Endometrium (tissue), 2 donors: ENCODE measurements at regions not wholly inside any gene's neighbourhood (a gene's known extent, or its start where the extent isn't known, plus 50 kb on each side); places are given as distances from the start of the nearest gene placed in this dataset.
"Not testable (repeated sequence)": the region's sequence is repeated elsewhere in the genome, so short reads cannot be mapped to it uniquely, and the experiment has no call there.

Experiments
- FAIRE-seq: peaks from 2 replicates; lab custom pipeline; 2012; peaks lifted over from hg19 to GRCh38; lab: Jason Lieb, UNC
- donor health status: control.
- donor health status: control.

- FAIRE-seq: not testable (repeated sequence)
These were observed 94.5 kb upstream of the NOTCH2NLA start for GRCh38 chr1:146323302-146323701.

DNA sequence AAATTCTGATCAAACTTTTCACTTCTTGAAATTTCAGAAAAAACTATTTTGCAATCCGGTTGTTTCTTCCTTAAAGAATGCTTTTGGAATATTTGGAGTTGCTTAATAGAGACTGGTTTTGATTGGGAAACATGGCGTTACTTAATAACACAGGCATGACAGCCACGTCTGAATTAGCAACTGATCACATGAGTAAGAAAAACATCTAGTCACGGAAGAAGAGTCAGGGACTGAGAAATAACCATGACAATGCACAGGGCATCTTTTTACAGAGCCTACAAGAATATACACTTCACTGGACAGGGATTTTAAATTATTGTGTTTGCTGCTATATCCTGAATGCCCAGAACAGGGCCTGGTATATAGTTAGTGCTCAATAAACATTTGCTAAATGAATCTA, 94.1 kb upstream of the NOTCH2NLA start:
- FAIRE-seq: not testable (repeated sequence)

- not testable (repeated sequence) for FAIRE-seq
These were observed 89.9 kb upstream of the NOTCH2NLA start for GRCh38 chr1:146318715-146319114.

DNA sequence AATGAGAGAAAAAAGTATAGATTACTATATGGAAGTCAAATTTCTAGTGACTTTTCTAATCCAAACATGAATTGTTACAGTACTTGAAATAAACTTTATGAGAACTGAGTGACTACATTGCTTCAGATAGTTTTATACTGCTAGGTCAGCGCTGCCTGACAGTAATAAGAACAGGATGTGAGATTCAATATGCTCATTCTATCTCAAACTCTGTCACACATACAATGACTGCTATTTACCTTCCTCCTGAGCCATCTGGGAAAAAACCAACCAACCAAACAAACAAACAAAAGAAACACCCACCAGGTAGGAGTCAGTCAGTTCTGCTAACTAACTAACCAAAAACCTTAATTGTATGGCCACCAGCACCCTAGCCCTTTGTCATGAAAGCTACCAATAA, 89.0 kb upstream of the NOTCH2NLA start:
- FAIRE-seq: not testable (repeated sequence)

- FAIRE-seq: not testable (repeated sequence)
These were observed 85.8 kb upstream of the NOTCH2NLA start for GRCh38 chr1:146314449-146315246.

GRCh38 chr1:146310579-146310978, 81.8 kb upstream of the NOTCH2NLA start:
- FAIRE-seq: not testable (repeated sequence)

DNA sequence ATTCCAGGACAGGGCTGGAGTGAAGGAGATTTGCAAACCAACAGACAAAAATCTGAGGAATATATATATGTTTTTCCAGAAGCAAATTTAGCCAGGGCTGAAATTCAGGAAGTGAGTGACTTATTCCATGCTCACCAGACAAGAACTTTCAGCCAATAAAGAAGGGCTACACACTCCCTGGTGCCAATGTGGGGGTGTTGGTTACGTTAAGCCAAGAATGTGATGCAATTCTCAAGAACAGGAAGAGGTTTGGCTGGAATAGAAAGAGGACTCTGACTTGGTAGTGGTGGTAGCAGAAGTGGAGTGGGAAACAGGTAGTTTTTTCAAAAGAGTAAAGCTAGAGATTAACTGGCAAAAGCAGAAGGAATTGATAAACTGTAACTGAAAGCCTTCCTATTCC, 80.6 kb upstream of the NOTCH2NLA start:
- not testable (repeated sequence) for FAIRE-seq

- FAIRE-seq: not testable (repeated sequence)
These were observed 80.1 kb upstream of the NOTCH2NLA start for GRCh38 chr1:146308892-146309291.

DNA sequence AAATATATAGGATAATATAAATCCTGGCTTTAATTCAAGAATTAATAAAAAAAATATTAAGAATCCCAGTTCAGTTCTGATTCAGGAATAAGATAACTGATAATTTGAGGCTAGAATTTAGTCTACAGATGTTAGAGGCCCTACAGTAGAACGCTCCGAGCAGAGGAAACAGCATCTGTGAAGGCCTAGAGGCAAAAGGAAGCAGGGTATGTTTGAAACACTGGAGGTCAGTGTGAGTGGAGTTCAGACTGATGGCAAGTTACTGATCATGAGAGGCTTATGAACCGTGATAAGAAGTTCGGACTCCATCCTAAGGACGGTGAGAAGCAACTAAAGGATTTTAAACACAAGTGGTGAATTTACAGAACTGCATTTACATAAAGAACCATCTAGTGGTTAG, 79.3 kb upstream of the NOTCH2NLA start:
- FAIRE-seq: not testable (repeated sequence)

GRCh38 chr1:146307632-146308031, 78.8 kb upstream of the NOTCH2NLA start:
- FAIRE-seq: not testable (repeated sequence)

DNA sequence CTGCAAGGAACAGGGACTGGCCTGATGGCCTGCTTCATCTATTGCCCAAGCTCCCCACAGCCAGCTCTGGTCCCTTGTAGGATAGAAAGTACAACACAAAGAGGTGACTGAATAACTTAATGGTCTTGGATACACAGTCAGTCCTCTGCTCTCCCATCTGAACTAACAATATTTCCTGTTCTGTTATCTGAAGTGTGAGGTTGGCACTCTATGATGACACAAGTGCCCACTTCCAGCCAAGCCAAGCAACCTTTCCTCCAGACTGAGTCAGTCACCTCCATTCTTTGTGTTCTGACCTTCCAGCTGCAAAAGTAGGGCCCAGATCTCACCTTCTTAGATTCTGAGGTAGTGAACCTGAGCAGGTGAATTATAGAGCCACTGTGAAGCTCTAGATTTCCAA, 77.8 kb upstream of the NOTCH2NLA start:
- not testable (repeated sequence) for FAIRE-seq

DNA sequence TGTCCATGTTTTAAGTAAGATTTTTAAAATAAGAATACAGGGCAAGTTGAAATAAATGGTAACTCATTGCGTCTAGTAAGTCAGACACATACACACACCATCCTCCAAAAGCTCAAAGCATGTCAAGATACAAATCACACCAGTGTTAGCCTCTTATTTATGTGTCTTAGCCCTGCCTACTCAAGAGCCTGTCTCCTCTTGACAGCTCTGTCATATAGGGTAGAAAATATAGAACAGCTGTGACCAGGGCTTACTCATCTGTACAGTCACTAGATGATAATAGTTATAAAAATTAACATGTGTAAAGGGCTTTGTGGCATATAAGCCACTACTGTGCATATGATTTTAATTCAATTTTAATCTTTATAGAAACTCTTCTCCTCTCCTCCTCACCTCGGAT, 76.6 kb upstream of the NOTCH2NLA start:
- FAIRE-seq: not testable (repeated sequence)

DNA sequence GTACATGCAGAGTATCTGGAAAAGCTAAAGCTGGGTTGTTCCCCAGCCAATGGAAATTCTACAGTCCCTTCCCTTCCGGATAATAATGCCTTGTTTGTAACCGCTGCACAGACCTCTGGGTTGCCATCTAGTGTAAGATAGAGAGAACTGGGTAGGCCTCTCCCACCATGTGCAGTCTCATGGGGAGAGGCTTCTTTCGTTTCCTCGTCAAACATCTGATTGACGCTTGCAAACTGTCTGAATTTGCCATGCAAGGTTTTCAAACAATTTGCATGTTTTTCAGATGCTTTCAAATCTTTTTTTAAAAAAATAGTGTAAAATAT, 69.7 kb upstream of the NOTCH2NLA start:
- FAIRE-seq: not testable (repeated sequence)

GRCh38 chr1:146297781-146298574, 69.2 kb upstream of the NOTCH2NLA start:
- not testable (repeated sequence) for FAIRE-seq

DNA sequence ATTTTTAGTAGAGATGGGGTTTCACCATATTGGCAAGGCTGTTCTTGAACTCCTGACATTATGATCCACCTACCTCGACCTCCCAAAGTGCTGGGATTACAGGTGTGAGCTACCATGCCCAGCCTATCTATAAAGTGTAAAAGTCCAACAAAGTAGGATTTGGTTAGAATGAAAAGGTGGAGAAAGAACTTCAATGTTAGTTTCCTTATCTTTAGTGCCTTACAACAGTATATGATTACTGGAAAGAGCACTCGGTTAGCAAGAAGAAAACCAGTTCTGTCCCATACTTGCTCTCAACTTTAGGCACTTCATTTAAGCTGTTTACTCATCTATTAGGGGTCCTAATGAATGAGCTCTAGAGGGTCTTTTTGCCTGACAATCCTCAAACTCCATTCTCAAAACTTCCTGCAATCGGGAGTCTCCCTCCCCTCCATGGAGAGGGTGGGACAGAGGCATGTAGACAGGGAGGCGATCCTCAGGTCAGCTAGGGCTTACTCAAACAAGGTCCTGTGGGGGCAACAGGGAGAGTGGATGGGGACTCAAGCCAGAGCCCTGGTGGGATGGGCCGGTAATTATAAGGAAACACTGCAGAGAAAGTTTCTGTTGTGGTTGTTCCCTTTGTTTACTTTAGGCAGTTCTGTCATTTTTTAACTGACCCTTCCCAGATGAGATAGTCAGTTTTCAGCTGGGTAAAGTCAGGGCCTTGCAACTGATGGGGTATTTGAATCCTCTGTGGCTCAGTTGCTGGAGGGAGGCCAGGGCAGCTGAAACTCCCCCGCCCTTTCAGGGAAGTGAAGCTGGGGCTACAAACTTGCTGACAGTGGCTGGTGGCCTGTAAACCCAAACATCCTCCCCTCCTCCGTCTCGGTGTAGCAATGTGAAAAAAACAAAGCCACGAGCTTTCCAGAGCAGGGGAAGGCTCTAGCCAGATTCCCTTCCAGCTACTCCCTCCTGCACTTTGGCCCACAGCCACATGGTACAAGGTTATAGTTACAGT, 64.4 kb upstream of the NOTCH2NLA start:
- FAIRE-seq: peak; percentile 98

DNA sequence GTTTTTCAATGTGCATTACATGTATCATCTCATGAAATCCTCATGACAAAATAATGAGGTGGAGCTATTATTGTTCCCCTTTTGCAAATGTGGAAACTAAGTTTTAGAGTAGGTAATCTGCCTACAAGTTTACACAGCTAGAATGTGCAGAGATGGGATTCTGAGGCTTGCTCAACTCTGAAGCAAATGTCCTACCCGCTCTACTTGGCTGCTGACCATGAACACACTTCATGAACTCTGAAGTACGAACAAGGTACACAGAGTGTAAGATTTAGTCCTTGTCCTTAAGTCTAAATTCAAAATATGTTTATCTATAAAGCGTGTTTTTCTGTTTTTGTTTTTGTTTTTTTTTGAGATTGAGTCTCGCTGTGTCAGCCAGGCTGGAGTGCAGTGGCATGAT, 63.6 kb upstream of the NOTCH2NLA start:
- not testable (repeated sequence) for FAIRE-seq

GRCh38 chr1:146287881-146288280, 59.1 kb upstream of the NOTCH2NLA start:
- FAIRE-seq: not testable (repeated sequence)

DNA sequence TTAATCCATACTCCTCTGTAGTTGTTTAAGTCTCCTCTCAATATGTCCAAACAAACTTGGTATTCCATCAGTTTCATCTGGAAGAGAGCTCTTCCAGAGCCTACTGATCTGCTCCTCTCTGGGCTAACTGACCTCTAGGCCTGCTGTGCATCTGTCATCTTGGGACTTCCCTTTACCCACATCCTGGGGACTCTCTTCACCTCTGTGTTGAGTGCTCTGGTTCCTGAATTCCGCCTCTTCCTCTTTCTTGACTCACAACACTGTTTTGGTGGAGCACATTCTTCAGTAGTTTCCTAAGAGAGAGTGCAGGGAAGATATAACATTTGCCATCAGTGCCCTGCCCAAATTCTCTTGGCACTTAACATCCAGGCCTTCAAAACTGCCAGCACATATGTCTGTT, 55.9 kb upstream of the NOTCH2NLA start:
- FAIRE-seq: not testable (repeated sequence)

DNA sequence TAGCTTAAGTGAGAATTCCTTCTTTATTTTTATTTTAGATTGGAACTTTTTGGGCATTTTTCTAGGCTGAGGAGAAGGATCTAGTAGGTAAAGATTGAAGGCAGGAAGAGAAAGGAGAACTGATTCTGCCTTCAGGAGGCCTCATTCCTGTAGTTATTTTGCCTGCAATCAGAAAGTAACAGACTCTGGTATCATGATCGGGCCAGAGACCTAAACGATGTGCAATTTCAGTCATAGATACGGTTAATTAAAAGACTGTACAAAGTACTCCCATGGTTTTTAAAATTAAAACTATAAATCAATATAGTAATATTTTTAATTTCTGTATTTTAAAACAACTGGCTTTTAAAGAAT, 54.7 kb upstream of the NOTCH2NLA start:
- FAIRE-seq: not testable (repeated sequence)

- FAIRE-seq: not testable (repeated sequence)
These were observed 54.1 kb upstream of the NOTCH2NLA start for GRCh38 chr1:146282807-146283526.

DNA sequence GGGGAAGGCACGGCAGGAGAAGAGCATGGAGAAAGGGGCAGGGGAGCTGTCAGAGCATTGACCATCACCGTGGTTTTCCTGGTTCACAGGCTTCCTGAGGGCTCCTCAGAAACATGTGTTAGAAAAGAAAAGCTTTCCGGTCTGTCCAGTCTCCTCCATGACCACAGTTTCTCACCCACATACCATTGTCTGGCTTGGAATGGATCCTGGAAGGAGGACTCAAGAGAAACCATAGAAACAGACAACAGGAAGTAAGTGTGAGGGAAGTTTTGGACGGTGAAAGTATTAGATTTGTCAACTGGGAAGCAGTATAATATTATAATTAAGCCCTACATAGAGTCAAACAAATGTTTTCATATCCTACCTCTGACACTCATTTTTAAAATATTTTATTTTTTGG, 52.7 kb upstream of the NOTCH2NLA start:
- FAIRE-seq: not testable (repeated sequence)
